ENCODE measurements at regions not wholly inside any gene's neighbourhood (a gene's known extent, or its start where the extent isn't known, plus 50 kb on each side); places are given as distances from the start of the nearest gene placed in this dataset.

DNA sequence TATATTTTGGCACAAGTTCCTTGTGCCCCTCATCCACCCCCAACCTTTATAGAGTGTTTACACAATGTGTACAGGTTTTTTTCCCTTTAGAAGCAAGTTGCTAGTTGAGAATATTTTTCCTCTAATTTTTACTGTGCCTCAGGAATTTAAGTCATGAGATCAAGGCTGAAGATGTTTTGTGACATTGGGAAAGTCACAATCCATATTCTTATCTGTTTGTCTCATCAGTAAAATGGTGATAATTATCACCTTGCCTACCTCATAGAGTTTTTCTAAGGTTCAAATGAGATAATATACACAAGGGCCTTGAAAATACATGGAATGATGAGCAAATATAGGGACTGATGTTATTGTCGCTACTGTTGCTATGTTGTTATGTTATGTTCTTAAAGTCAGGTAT, 109.6 kb upstream of the DIAPH2 start:
- Histone ChIP-seq H3K9me2 (replicated peaks; ENCODE audit: insufficient read depth, low read length) (no peaks in the 10 kb centered on the region), H3K9ac (ENCODE audit: low read length) (no peak overlapping the region), H3K4me1 (ENCODE audit: low read length) (peaks cover 27% of the 10 kb centered on the region), H3K4me3 (ENCODE audit: low read length) (no peak overlapping the region), H3K9me3 (replicated peaks; ENCODE audit: insufficient read depth, low read length) (no peaks in the 10 kb centered on the region), H3F3A (ENCODE audit: insufficient read depth, low read length) (peaks cover 14% of the 10 kb centered on the region), H3K27me3 (replicated peaks; ENCODE audit: insufficient read depth, low read length) (no peaks in the 10 kb centered on the region), H4K20me1 (ENCODE audit: insufficient read depth, low read length) (no peaks in the 10 kb centered on the region), H2AFZ (ENCODE audit: low read length) (no peak overlapping the region), H3K79me2 (ENCODE audit: low read length) (no peaks in the 10 kb centered on the region), H3K27ac (ENCODE audit: low read length) (no peak overlapping the region), H3K4me2 (ENCODE audit: low read depth, low read length) (no peak overlapping the region), H3K36me3 (replicated peaks; ENCODE audit: insufficient read depth, low read length) (no peaks in the 10 kb centered on the region)
- DNase-seq, result no peak
- TF ChIP-seq CTCF (IDR thresholded peaks at IDR 0.05; ENCODE audit: low read length) (no peak), EZH2 (optimal IDR thresholded peaks at IDR 0.05; ENCODE audit: low read depth, low read length) (no peak), EZH2phosphoT487 (IDR thresholded peaks at IDR 0.05; ENCODE audit: low read length) (no peak)

DNA sequence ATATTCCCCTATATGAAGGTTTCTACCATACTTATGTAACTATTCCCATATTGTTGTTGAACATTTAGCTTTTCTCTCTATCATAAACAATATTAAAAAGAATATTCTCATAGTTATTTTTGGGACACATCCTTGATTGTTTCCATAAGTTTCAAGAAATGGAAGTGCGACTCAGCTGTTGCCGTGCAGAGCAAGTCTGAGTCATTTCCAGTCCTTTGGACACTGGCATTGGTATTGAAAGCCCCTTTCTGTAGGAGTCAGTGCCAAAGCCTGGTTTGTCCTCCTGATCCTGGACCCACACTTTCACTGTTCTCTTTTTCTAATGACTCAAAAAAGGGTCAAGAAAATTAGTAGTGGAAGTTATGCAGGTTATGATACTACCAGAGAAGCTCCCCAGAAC, 108.3 kb upstream of the DIAPH2 start:
- Histone ChIP-seq H3K27ac (ENCODE audit: low read length) (no peak overlapping the region), H3K4me2 (ENCODE audit: low read depth, low read length) (no peak overlapping the region)
- DNase-seq, result no peak

GRCh38 chrX:96578781-96579180, 105.9 kb upstream of the DIAPH2 start:
- Histone ChIP-seq H3F3A (ENCODE audit: insufficient read depth, low read length) (peaks cover 14% of the 10 kb centered on the region), H3K27ac (ENCODE audit: low read length) (peak overlapping the region; percentile 40; the same call in 1 of the 2 replicates), H3K4me2 (ENCODE audit: low read depth, low read length) (peak overlapping the region; percentile 59), H3K9me3 (replicated peaks; ENCODE audit: insufficient read depth, low read length) (no peaks in the 10 kb centered on the region), H4K20me1 (ENCODE audit: insufficient read depth, low read length) (no peaks in the 10 kb centered on the region), H3K9me2 (replicated peaks; ENCODE audit: insufficient read depth, low read length) (no peaks in the 10 kb centered on the region), H3K27me3 (replicated peaks; ENCODE audit: insufficient read depth, low read length) (no peaks in the 10 kb centered on the region), H3K36me3 (replicated peaks; ENCODE audit: insufficient read depth, low read length) (no peaks in the 10 kb centered on the region), H2AFZ (ENCODE audit: low read length) (peak overlapping the region; percentile 56), H3K4me3 (ENCODE audit: low read length) (no peak overlapping the region), H3K79me2 (ENCODE audit: low read length) (no peaks in the 10 kb centered on the region), H3K9ac (ENCODE audit: low read length) (no peak overlapping the region), H3K4me1 (ENCODE audit: low read length) (peaks cover 27% of the 10 kb centered on the region)
- no peak for TF ChIP-seq CTCF (IDR thresholded peaks at IDR 0.05; ENCODE audit: low read length)
- no peak for TF ChIP-seq EZH2 (optimal IDR thresholded peaks at IDR 0.05; ENCODE audit: low read depth, low read length)
- TF ChIP-seq EZH2phosphoT487 (IDR thresholded peaks at IDR 0.05; ENCODE audit: low read length), result no peak
- peak; percentile 51 for DNase-seq

More for the DNA sequence above, 108.3 kb upstream of the DIAPH2 start:
- H3K36me3 ChIP-seq (replicated peaks; ENCODE audit: insufficient read depth, low read length), result no peaks in the 10 kb centered on the region
- no peak overlapping the region for H3K9ac ChIP-seq (ENCODE audit: low read length)
- TF ChIP-seq EZH2 (optimal IDR thresholded peaks at IDR 0.05; ENCODE audit: low read depth, low read length), result no peak
- no peak for TF ChIP-seq CTCF (IDR thresholded peaks at IDR 0.05; ENCODE audit: low read length)
- no peak for TF ChIP-seq EZH2phosphoT487 (IDR thresholded peaks at IDR 0.05; ENCODE audit: low read length)
- H3K4me1 ChIP-seq (ENCODE audit: low read length), result peaks cover 27% of the 10 kb centered on the region
- no peaks in the 10 kb centered on the region for H3K9me3 ChIP-seq (replicated peaks; ENCODE audit: insufficient read depth, low read length)
- H3K27me3 ChIP-seq (replicated peaks; ENCODE audit: insufficient read depth, low read length), result no peaks in the 10 kb centered on the region
- H3F3A ChIP-seq (ENCODE audit: insufficient read depth, low read length), result peaks cover 14% of the 10 kb centered on the region
- H3K9me2 ChIP-seq (replicated peaks; ENCODE audit: insufficient read depth, low read length), result no peaks in the 10 kb centered on the region
- H3K4me3 ChIP-seq (ENCODE audit: low read length), result no peak overlapping the region
- no peaks in the 10 kb centered on the region for H3K79me2 ChIP-seq (ENCODE audit: low read length)
- no peaks in the 10 kb centered on the region for H4K20me1 ChIP-seq (ENCODE audit: insufficient read depth, low read length)
- no peak overlapping the region for H2AFZ ChIP-seq (ENCODE audit: low read length)

Measured in MM.1S (cell line).